Memory B cell (primary cell): ENCODE measurements at regions not wholly inside any gene's neighbourhood (a gene's known extent, or its start where the extent isn't known, plus 50 kb on each side); places are given as distances from the start of the nearest gene placed in this dataset.

Source experiments
- ATAC-seq: fragments of 150-1000 bp; cut with Tn5 transposase; 2 replicates; pipeline ENCODE4 v1.10.0; 2021; ENCODE audit warnings: low read depth, mild to moderate bottlenecking, moderate library complexity
- DNase-seq, 2 donors: peaks; one replicate each; pipeline ENCODE4 v3.0.0; 2022; ENCODE audit warnings: low spot score in 2 of 2
- H3K27ac Mint-ChIP-seq: one replicate; pipeline ENCODE4 v1.8.0; 2022; ENCODE audit warnings: mild to moderate bottlenecking, moderate library complexity, mixed read lengths
- H3K27me3 Mint-ChIP-seq: one replicate; pipeline ENCODE4 v1.8.0; 2022; ENCODE audit warnings: mixed read lengths
- H3K36me3 Mint-ChIP-seq: one replicate; pipeline ENCODE4 v1.8.0; 2022; ENCODE audit warnings: mild to moderate bottlenecking, mixed read lengths
- H3K4me1 Mint-ChIP-seq: one replicate; pipeline ENCODE4 v1.8.0; 2022; ENCODE audit warnings: mixed read lengths
- H3K4me3 Mint-ChIP-seq: one replicate; pipeline ENCODE4 v1.8.0; 2022; ENCODE audit warnings: mild to moderate bottlenecking, moderate library complexity, mixed read lengths
- H3K9me3 Mint-ChIP-seq: one replicate; pipeline ENCODE4 v1.8.0; 2022; ENCODE audit warnings: mixed read lengths

GRCh38 chr1:36609241-36610027 lies 126.7 kb upstream of the CSF3R start:
- H3K9me3 Mint-ChIP-seq: peaks cover 2% of the 10 kb centered on the region
- H3K36me3 Mint-ChIP-seq: no peaks in the 10 kb centered on the region

GRCh38 chr1:36608272-36608671 lies 125.6 kb upstream of the CSF3R start:
- DNase-seq: no peak
- no peak for ATAC-seq
- H3K36me3 Mint-ChIP-seq: no peaks in the 10 kb centered on the region
- H3K27ac Mint-ChIP-seq: no peak overlapping the region
- no peak overlapping the region for H3K4me3 Mint-ChIP-seq
- peaks cover 8% of the 10 kb centered on the region for H3K27me3 Mint-ChIP-seq
- peaks cover 2% of the 10 kb centered on the region for H3K9me3 Mint-ChIP-seq
- no peaks in the 10 kb centered on the region for H3K4me1 Mint-ChIP-seq

More at GRCh38 chr1:36609241-36610027, 126.7 kb upstream of the CSF3R start:
- Mint-ChIP-seq H3K27ac (no peak overlapping the region), H3K4me1 (no peaks in the 10 kb centered on the region), H3K4me3 (no peak overlapping the region), H3K27me3 (peaks cover 8% of the 10 kb centered on the region)
- ATAC-seq (peak; percentile 48), DNase-seq (peak; percentile 14 to 21)

DNA sequence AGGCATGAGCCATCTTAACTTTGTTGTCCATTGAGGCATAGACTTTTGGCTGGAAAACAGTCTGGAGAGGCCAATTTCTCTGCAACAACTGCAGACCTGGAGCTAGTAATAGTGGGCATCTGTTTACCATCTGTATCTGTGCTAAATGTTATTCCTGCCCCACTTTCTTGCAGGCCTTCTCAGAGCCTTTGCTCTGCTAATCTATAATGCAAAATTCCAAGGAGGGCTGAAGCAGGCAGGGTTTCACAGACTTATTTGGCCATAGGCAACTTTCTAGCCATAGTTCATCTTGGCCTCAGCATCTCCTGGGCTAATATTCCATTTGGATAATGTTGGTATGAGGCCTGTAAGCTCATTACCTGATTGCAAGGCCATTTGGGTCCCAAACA lies 124.5 kb upstream of the CSF3R start:
- H3K4me1 Mint-ChIP-seq: no peaks in the 10 kb centered on the region
- H3K4me3 Mint-ChIP-seq: no peak overlapping the region
- DNase-seq (no peak), ATAC-seq (no peak)
- peaks cover 15% of the 10 kb centered on the region for H3K27me3 Mint-ChIP-seq
- peaks cover 2% of the 10 kb centered on the region for H3K9me3 Mint-ChIP-seq
- no peaks in the 10 kb centered on the region for H3K36me3 Mint-ChIP-seq
- no peak overlapping the region for H3K27ac Mint-ChIP-seq

DNA sequence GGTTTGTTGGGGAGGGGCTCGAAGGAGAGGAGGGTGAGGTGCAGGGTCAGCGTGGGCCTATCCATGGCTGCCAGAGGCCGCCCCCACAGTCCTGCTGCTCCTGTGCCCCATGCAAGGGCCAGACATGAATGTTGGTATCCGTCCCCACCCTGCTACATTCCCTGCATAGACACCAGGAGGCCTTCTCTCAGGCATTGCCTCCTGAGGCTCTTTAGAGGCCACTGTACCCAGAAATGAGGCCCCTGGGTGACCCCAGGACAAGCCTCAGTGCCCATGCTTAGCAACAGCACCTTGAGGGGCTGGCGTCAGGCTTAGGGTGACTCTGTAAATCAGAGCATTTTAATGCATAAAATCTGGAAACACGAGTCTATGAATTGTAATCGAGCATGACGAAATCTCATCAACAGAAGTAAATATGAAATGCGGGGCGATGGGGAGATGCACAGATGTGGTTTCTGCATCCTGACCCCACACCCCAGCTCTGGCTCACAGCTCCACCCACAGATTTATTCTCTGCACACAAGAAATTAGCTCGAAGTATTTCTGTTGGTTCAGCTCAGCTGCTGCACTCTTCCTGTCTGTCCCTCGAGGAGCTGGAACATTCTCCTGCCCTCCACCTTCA lies 124.0 kb upstream of the CSF3R start:
- Mint-ChIP-seq H3K4me1 (no peaks in the 10 kb centered on the region), H3K27ac (no peak overlapping the region), H3K36me3 (no peaks in the 10 kb centered on the region), H3K9me3 (peaks cover 2% of the 10 kb centered on the region), H3K4me3 (no peak overlapping the region), H3K27me3 (peaks cover 15% of the 10 kb centered on the region)
- no peak for ATAC-seq
- no peak for DNase-seq

GRCh38 chr1:36605942-36606640 lies 123.4 kb upstream of the CSF3R start:
- ATAC-seq: no peak
- no peaks in the 10 kb centered on the region for H3K4me1 Mint-ChIP-seq
- no peak overlapping the region for H3K4me3 Mint-ChIP-seq
- peaks cover 19% of the 10 kb centered on the region for H3K27me3 Mint-ChIP-seq
- H3K9me3 Mint-ChIP-seq: peaks cover 2% of the 10 kb centered on the region
- no peaks in the 10 kb centered on the region for H3K36me3 Mint-ChIP-seq
- no peak for DNase-seq
- H3K27ac Mint-ChIP-seq: no peak overlapping the region

GRCh38 chr1:36603461-36603860 lies 120.7 kb upstream of the CSF3R start:
- ATAC-seq (no peak), DNase-seq (no peak)
- H3K27me3 Mint-ChIP-seq: peaks cover 17% of the 10 kb centered on the region
- H3K36me3 Mint-ChIP-seq: no peaks in the 10 kb centered on the region
- no peaks in the 10 kb centered on the region for H3K9me3 Mint-ChIP-seq
- H3K4me3 Mint-ChIP-seq: no peak overlapping the region
- no peaks in the 10 kb centered on the region for H3K4me1 Mint-ChIP-seq
- H3K27ac Mint-ChIP-seq: no peak overlapping the region

DNA sequence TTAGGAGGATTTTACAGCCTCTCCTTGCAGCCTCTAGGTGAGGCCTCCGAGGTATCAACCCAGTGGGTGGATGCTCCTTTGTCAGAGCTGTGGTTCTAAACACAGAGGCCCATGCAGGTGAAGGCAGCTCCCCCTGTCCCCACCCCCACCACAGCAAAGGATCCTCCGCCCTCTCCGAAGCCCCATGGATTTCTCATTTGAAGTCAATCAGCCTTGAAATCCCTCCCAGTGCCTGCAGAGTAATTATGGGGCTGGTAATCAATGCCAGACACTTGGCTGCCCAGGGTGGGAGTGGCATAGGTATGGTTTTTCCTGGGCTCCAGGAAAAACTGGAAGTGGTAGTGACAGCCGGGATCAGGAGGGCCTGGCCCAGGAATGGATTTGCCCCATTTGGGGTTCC lies 119.5 kb upstream of the CSF3R start:
- H3K4me3 Mint-ChIP-seq: no peak overlapping the region
- no peaks in the 10 kb centered on the region for H3K36me3 Mint-ChIP-seq
- peaks cover 21% of the 10 kb centered on the region for H3K27me3 Mint-ChIP-seq
- no peaks in the 10 kb centered on the region for H3K4me1 Mint-ChIP-seq
- no peaks in the 10 kb centered on the region for H3K9me3 Mint-ChIP-seq
- DNase-seq (no peak), ATAC-seq (no peak)
- H3K27ac Mint-ChIP-seq: no peak overlapping the region

- Mint-ChIP-seq H3K4me1 (no peaks in the 10 kb centered on the region), H3K36me3 (no peaks in the 10 kb centered on the region), H3K9me3 (no peaks in the 10 kb centered on the region), H3K27me3 (peaks cover 16% of the 10 kb centered on the region), H3K4me3 (no peak overlapping the region), H3K27ac (no peak overlapping the region)
- ATAC-seq: no peak
- no peak for DNase-seq
These were observed 117.1 kb upstream of the CSF3R start for GRCh38 chr1:36599828-36600227.

- Mint-ChIP-seq H3K36me3 (no peaks in the 10 kb centered on the region), H3K9me3 (no peaks in the 10 kb centered on the region), H3K4me1 (no peaks in the 10 kb centered on the region), H3K27ac (no peak overlapping the region), H3K27me3 (peaks cover 10% of the 10 kb centered on the region), H3K4me3 (no peak overlapping the region)
- DNase-seq (no peak), ATAC-seq (no peak)
These were observed 114.8 kb upstream of the CSF3R start for GRCh38 chr1:36597514-36597913.

- H3K4me3 Mint-ChIP-seq: no peak overlapping the region
- no peaks in the 10 kb centered on the region for H3K36me3 Mint-ChIP-seq
- H3K9me3 Mint-ChIP-seq: no peaks in the 10 kb centered on the region
- no peak for DNase-seq
- H3K27me3 Mint-ChIP-seq: peaks cover 9% of the 10 kb centered on the region
- no peak overlapping the region for H3K27ac Mint-ChIP-seq
- ATAC-seq: no peak
- H3K4me1 Mint-ChIP-seq: peaks cover 1% of the 10 kb centered on the region
These were observed 113.2 kb upstream of the CSF3R start for GRCh38 chr1:36595921-36596320.

- Mint-ChIP-seq H3K27ac (no peak overlapping the region), H3K27me3 (peaks cover 13% of the 10 kb centered on the region), H3K4me1 (peaks cover 4% of the 10 kb centered on the region), H3K4me3 (no peak overlapping the region), H3K9me3 (no peaks in the 10 kb centered on the region), H3K36me3 (no peaks in the 10 kb centered on the region)
- no peak for DNase-seq
- ATAC-seq: no peak
These were observed 112.6 kb upstream of the CSF3R start for GRCh38 chr1:36595349-36595748.

- no peak overlapping the region for H3K4me3 Mint-ChIP-seq
- DNase-seq (no peak), ATAC-seq (no peak)
- peaks cover 4% of the 10 kb centered on the region for H3K4me1 Mint-ChIP-seq
- H3K9me3 Mint-ChIP-seq: no peaks in the 10 kb centered on the region
- H3K36me3 Mint-ChIP-seq: no peaks in the 10 kb centered on the region
- H3K27me3 Mint-ChIP-seq: peaks cover 13% of the 10 kb centered on the region
- H3K27ac Mint-ChIP-seq: no peak overlapping the region
These were observed 111.3 kb upstream of the CSF3R start for GRCh38 chr1:36594023-36594422.

DNA sequence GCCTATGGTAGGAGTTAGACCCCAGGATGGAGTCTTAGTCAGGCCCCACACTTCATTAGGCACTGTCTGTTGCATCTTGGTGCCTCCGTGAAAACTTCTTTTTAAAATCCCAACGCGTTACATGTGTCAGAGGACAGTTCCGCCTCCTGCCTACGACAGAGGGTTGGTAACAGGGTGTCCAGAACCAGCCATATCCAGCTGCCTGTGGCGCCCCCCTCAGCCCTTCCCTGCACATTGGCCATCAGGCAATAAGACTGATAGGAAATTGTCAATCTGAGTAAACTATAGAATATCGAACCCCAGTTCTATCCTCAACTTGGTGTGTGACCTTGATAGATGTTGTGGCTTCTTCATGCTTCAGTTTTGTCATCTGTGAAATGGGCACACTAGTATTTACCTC lies 108.6 kb upstream of the CSF3R start:
- Mint-ChIP-seq H3K36me3 (no peaks in the 10 kb centered on the region), H3K4me3 (no peak overlapping the region), H3K4me1 (peaks cover 6% of the 10 kb centered on the region), H3K27me3 (peaks cover 17% of the 10 kb centered on the region), H3K27ac (no peak overlapping the region), H3K9me3 (no peaks in the 10 kb centered on the region)
- ATAC-seq: no peak
- DNase-seq: no peak

DNA sequence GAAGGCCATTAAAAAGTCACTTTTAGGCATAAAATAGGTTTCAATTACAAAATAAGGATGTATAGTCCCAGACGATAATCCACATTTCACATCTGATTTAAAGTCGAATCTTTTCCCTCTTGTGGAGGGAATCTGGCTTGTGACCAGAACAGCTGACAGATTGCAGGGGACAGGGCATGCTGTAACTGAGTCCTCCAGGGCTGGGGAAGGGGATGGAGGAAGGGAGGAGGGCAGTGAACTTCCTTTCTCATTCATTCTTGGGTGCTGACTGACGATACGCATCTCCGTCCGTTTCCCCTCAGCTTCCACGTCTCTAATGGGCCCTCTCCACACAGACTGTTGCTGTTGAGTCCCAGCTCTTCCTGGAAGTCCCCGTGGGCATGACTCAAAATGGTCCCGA lies 108.1 kb upstream of the CSF3R start:
- ATAC-seq: no peak

More for the DNA sequence above, 108.1 kb upstream of the CSF3R start:
- Mint-ChIP-seq H3K27ac (no peak overlapping the region), H3K4me1 (peaks cover 6% of the 10 kb centered on the region), H3K9me3 (no peaks in the 10 kb centered on the region), H3K36me3 (no peaks in the 10 kb centered on the region), H3K4me3 (no peak overlapping the region), H3K27me3 (peaks cover 17% of the 10 kb centered on the region)
- no peak for DNase-seq
